ENCODE measurements at regions not wholly inside any gene's neighbourhood (a gene's known extent, or its start where the extent isn't known, plus 50 kb on each side); places are given as distances from the start of the nearest gene placed in this dataset.

DNA sequence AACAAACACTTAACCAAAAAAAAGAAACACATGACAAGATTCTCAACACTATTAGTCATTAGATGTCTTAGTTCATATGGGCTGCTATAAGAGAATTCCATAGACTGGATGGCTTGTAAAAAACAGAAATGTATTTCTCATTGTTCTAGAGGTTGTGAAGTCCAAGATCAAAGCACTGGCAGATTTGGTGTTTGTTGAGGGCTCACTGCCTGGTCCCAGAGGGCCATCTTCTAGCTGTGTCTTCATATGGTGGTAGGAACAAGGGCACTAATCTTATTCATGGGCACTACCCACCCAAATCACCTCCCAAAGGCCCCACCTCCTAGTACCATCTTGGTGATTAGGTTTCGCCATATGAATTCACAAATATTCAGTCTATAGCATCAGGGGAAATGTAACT lies 162.5 kb upstream of the SDK2 start:
- no peak for ATAC-seq
- H3K4me1 Mint-ChIP-seq (ENCODE audit: low read depth) = peaks cover 3% of the 10 kb centered on the region
- H3K9me3 Mint-ChIP-seq = peaks cover 9% of the 10 kb centered on the region
- POLR2A ChIA-PET = no interaction called here
- DNase-seq = no peak
- TF ChIP-seq, protein P1, sequence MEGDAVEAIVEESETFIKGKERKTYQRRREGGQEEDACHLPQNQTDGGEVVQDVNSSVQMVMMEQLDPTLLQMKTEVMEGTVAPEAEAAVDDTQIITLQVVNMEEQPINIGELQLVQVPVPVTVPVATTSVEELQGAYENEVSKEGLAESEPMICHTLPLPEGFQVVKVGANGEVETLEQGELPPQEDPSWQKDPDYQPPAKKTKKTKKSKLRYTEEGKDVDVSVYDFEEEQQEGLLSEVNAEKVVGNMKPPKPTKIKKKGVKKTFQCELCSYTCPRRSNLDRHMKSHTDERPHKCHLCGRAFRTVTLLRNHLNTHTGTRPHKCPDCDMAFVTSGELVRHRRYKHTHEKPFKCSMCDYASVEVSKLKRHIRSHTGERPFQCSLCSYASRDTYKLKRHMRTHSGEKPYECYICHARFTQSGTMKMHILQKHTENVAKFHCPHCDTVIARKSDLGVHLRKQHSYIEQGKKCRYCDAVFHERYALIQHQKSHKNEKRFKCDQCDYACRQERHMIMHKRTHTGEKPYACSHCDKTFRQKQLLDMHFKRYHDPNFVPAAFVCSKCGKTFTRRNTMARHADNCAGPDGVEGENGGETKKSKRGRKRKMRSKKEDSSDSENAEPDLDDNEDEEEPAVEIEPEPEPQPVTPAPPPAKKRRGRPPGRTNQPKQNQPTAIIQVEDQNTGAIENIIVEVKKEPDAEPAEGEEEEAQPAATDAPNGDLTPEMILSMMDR (IDR thresholded peaks at IDR 0.05) = no peak
- no peak overlapping the region for H3K4me3 Mint-ChIP-seq
- intact Hi-C loops (cut with micrococcal nuclease) = no loop called here
- CTCF ChIA-PET = no interaction called here
- H3K36me3 Mint-ChIP-seq (ENCODE audit: low read depth) = no peaks in the 10 kb centered on the region
- H3K27me3 Mint-ChIP-seq = peaks cover 7% of the 10 kb centered on the region
- H3K27ac Mint-ChIP-seq = no peak overlapping the region

DNA sequence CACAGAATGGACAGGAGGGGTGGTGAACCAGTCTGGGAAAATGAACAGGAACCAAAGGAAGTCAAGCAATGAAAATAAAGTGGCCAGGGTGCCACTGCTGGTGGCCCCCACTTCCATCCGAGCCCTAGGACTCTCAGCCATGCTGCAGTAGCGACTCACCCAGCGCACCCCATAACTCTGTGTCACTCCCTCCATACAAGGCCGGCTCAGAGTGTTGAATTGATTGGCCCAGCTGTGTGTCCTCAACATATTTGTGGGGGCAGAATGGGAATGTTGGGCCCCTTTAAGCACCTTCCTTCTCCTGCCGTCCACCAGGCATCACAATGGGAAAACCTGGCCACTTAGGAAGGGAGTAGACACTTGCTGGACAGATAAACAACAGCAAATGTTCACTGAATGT lies 169.0 kb upstream of the SDK2 start:
- DNase-seq = no peak
- H3K9me3 Mint-ChIP-seq = no peaks in the 10 kb centered on the region
- TF ChIP-seq, protein P1 (IDR thresholded peaks at IDR 0.05) = no peak
- no peaks in the 10 kb centered on the region for H3K27me3 Mint-ChIP-seq
- intact Hi-C loops (cut with micrococcal nuclease) = no loop called here
- no peak overlapping the region for H3K4me3 Mint-ChIP-seq
- no peak for ATAC-seq
- no peaks in the 10 kb centered on the region for H3K4me1 Mint-ChIP-seq (ENCODE audit: low read depth)
- no peaks in the 10 kb centered on the region for H3K36me3 Mint-ChIP-seq (ENCODE audit: low read depth)
- H3K27ac Mint-ChIP-seq = no peak overlapping the region
- POLR2A ChIA-PET = interaction anchor here (0.9 kb wide), 1 partner anchor 8 kb away, joined by 4 read pairs; no protein-coding TSS in a partner anchor
- CTCF ChIA-PET = no interaction called here

DNA sequence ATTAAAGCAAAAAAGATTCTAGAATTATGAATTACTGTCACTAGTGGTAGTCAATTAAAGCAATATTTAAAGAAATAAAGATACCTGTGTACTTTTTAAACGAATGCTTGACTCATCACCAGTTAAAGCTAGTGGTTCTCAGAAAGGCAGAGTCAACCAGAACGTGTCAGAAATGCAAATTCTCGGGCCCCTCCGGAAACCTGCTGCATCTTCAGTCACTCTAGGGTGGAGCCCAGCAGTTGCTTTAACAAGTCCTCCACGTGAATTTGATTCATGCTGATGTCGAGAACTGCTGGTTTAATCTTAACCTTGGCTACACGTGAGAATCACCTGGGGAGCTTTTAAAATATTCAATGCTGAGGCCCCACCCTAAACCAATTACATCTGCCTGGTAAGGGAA lies 169.8 kb upstream of the SDK2 start:
- Mint-ChIP-seq H3K4me3 (no peak overlapping the region), H3K36me3 (ENCODE audit: low read depth) (peaks cover 1% of the 10 kb centered on the region), H3K27ac (no peak overlapping the region), H3K4me1 (ENCODE audit: low read depth) (no peaks in the 10 kb centered on the region), H3K27me3 (no peaks in the 10 kb centered on the region), H3K9me3 (peaks cover 5% of the 10 kb centered on the region)
- ATAC-seq (no peak), DNase-seq (no peak)
- ChIA-PET CTCF (no interaction called here), POLR2A (interaction anchor here (0.6 to 1.0 kb wide), 2 partner anchors 13 to 731 kb away, joined by 3 read pairs; no protein-coding TSS in a partner anchor)
- intact Hi-C loops (cut with micrococcal nuclease) = no loop called here
- TF ChIP-seq, protein P1 (IDR thresholded peaks at IDR 0.05) = no peak

DNA sequence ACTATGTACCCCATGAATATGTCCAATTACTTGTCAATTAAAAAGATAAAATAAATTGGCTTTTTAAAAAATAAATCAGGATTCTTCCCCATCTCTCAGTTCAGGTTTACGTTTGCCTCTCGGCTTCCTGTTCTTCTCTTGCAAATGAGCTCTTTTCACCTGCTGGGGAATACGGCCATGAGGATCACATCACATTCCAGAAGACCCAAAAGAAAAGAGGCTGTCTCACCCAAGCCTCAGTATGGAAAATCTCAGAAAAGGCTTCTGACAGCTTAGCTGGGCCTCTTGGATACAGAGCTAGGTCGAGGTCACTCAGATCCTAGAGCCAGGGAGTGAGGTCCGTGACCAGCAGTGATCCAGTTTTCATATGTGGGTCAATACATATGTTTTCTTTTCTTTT lies 171.2 kb upstream of the SDK2 start:
- H3K27me3 Mint-ChIP-seq = no peaks in the 10 kb centered on the region
- ChIA-PET CTCF (interaction anchor here (0.8 kb wide), 1 partner anchor 93 kb away, joined by 3 read pairs; no protein-coding TSS in a partner anchor), POLR2A (no interaction called here)
- H3K4me3 Mint-ChIP-seq = no peak overlapping the region
- no peaks in the 10 kb centered on the region for H3K4me1 Mint-ChIP-seq (ENCODE audit: low read depth)
- TF ChIP-seq, protein P1 (IDR thresholded peaks at IDR 0.05) = no peak
- no peak for DNase-seq
- intact Hi-C loops (cut with micrococcal nuclease) = no loop called here
- peaks cover 1% of the 10 kb centered on the region for H3K36me3 Mint-ChIP-seq (ENCODE audit: low read depth)
- no peak overlapping the region for H3K27ac Mint-ChIP-seq
- no peak for ATAC-seq
- H3K9me3 Mint-ChIP-seq = peaks cover 5% of the 10 kb centered on the region

DNA sequence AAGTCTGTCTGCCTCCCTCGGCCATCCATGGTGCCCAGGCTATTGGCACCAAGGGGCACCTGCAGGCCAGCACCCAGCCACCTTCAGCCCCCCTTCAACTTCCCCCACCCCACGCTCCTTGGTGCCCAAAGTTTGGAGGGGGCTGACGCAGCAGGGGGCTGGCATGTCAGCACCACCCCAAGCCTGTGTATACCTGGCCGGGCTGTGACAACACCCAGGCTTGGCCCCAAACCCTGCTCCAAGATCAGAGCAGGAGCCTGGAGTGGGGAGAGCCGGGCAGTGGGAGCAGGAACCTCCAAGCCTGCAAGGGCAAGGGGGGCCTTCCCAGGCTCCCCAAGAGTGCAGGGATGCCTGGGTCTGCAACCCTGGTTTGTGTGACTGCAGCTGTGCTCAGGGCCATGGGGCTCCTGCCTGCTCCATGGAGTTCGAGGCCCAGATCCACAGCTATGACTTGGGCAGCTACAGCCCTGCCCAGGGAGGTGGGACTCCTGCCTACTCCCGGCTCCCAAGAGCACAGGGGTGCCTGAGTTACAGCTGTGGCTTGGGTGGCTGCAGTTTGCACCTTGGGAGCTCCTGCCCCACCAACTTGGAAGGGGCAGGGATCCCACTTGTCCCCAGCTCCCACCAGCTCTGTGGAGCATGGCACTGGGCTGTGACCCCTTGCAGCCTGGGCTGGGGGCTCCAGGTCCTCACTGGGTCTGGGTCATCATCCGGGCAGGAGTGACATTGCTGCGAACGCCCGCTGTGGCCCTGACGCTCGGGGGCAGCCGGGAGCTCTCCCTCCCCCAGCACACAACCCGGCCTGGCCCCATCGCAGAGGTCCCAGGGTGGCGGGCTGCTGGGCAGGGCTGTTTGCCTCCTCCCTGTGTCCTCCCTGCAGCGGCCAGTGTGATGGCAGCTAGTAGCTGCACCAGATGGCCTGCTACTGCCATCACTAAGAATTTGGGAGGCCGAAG lies 175.5 kb upstream of the SDK2 start:
- peaks cover 1% of the 10 kb centered on the region for H3K36me3 Mint-ChIP-seq (ENCODE audit: low read depth)
- POLR2A ChIA-PET = no interaction called here
- H3K4me3 Mint-ChIP-seq = no peak overlapping the region
- DNase-seq (no peak), ATAC-seq (no peak)
- intact Hi-C loops (cut with micrococcal nuclease) = no loop called here
- peaks cover 5% of the 10 kb centered on the region for H3K9me3 Mint-ChIP-seq
- no peak overlapping the region for H3K27ac Mint-ChIP-seq
- peaks cover 13% of the 10 kb centered on the region for H3K4me1 Mint-ChIP-seq (ENCODE audit: low read depth)
- CTCF ChIA-PET = no interaction called here
- peaks cover 14% of the 10 kb centered on the region for H3K27me3 Mint-ChIP-seq
- TF ChIP-seq, protein P1 (IDR thresholded peaks at IDR 0.05) = no peak

Data from activated CD8-positive, alpha-beta T cell treated with anti-CD3 and anti-CD28 coated beads for 36 hours (primary cell).